ENCODE measurements at regions not wholly inside any gene's neighbourhood (a gene's known extent, or its start where the extent isn't known, plus 50 kb on each side); places are given as distances from the start of the nearest gene placed in this dataset.

- TF ChIP-seq CTCF (IDR thresholded peaks at IDR 0.05) (no peak), POLR2AphosphoS5 (IDR thresholded peaks at IDR 0.05) (no peak), POLR2A (IDR thresholded peaks at IDR 0.05) (no peak), EP300 (IDR thresholded peaks at IDR 0.05) (no peak)
These were observed 585.3 kb upstream of the FAT3 start for GRCh38 chr11:91639359-91639758.
